ENCODE measurements at regions not wholly inside any gene's neighbourhood (a gene's known extent, or its start where the extent isn't known, plus 50 kb on each side); places are given as distances from the start of the nearest gene placed in this dataset.

DNA sequence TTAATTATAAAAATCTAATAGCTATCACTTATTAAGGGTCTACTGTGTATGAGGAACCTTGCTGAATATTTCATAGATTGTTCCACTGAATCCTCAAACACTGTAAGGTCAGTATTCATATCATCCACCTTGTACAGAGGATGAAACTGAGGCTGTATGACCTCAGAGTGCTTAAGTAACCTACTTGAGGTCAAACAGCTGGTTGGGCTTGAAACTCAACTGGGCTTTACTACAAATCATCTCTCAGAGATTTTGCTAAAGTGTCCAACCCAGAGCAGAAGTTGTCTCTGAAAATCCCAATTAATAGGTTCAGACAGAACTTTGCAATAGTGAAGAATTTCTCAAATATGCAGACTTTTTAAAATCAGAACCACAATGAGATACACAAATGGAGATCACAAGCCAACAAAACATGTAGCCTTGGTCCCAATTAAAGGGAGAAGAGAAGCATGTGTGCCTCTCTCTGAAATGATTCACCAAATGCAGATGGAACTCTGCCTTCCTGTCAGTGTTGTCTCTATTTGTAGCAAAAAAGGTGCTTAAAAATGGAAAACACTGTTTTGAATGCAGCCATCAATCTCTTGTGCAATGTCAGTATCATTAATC, 131.4 kb downstream of the FAM114A2 start:
- ChIA-PET POLR2A (interaction anchor here (0.6 kb wide), 1 partner anchor 244 kb away, joined by 3 read pairs; no protein-coding TSS in a partner anchor), CTCF (interaction anchor here (0.7 to 3.0 kb wide), 4 partner anchors 19 to 345 kb away, joined by 3 to 16 read pairs (median 4); no protein-coding TSS in a partner anchor)
- peak; percentile 61 for DNase-seq (ENCODE audit: low read depth)

DNA sequence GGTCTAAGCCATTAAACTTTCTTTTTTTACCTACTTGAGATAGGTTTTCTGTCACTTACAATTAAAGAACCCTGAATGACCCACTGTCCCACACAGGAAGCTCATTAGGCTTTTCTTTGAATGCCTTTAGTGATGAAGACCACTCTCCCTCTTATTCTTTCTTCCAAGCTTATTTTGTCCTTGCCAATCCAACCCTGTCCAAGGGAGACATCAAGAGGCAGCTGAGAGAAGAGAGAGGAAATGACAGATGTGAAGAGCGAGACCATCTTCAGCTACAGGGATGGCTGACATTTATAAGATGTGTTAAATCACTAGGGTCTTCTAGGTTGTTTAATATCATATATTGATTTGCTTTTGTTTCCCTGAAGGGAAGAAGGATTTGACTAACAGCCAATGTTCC, 133.5 kb downstream of the FAM114A2 start:
- no peak overlapping the region for H3K4me3 ChIP-seq (ENCODE audit: low read depth, low read length)
- no peak for DNase-seq (ENCODE audit: low read depth)
- ChIA-PET CTCF (interaction anchor here (0.7 to 3.8 kb wide), 8 partner anchors 9 to 409 kb away, joined by 3 to 29 read pairs (median 3); no protein-coding TSS in a partner anchor), POLR2A (interaction anchor here (0.6 kb wide), 1 partner anchor 191 kb away, joined by 3 read pairs; no protein-coding TSS in a partner anchor)
- no peaks in the 10 kb centered on the region for H3K36me3 ChIP-seq (ENCODE audit: control insufficient read depth, insufficient read depth, low read length)
- TF ChIP-seq, protein P1, sequence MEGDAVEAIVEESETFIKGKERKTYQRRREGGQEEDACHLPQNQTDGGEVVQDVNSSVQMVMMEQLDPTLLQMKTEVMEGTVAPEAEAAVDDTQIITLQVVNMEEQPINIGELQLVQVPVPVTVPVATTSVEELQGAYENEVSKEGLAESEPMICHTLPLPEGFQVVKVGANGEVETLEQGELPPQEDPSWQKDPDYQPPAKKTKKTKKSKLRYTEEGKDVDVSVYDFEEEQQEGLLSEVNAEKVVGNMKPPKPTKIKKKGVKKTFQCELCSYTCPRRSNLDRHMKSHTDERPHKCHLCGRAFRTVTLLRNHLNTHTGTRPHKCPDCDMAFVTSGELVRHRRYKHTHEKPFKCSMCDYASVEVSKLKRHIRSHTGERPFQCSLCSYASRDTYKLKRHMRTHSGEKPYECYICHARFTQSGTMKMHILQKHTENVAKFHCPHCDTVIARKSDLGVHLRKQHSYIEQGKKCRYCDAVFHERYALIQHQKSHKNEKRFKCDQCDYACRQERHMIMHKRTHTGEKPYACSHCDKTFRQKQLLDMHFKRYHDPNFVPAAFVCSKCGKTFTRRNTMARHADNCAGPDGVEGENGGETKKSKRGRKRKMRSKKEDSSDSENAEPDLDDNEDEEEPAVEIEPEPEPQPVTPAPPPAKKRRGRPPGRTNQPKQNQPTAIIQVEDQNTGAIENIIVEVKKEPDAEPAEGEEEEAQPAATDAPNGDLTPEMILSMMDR (IDR thresholded peaks at IDR 0.05; ENCODE audit: insufficient read depth, low read depth, low read length): no peak
- no peaks in the 10 kb centered on the region for H3K27me3 ChIP-seq (ENCODE audit: control insufficient read depth, insufficient read depth, low read length)

More for the DNA sequence above, 131.4 kb downstream of the FAM114A2 start:
- TF ChIP-seq, protein P1 (IDR thresholded peaks at IDR 0.05; ENCODE audit: insufficient read depth, low read depth, low read length): no peak
- Histone ChIP-seq H3K4me3 (ENCODE audit: low read depth, low read length) (no peak overlapping the region), H3K36me3 (ENCODE audit: control insufficient read depth, insufficient read depth, low read length) (no peaks in the 10 kb centered on the region), H3K27me3 (ENCODE audit: control insufficient read depth, insufficient read depth, low read length) (no peaks in the 10 kb centered on the region)

DNA sequence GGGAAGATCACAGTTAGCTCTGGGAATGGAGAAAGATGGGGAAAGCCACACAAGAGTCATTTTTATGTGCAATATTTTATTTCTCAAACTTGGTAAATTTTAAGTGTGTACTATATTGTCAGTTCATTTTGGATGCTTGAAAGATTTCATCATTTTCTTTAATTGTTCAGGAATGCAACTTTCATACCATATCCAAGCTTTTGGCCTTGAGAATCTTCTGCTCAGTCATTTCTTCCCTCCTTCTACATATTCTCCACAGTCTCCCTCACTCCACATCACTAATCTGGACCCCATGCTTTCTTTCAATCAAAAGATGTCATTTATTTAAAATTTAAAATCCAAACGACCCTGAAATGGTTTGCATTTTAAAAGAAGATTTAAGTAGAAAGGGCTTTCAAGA, 135.4 kb downstream of the FAM114A2 start:
- ChIA-PET POLR2A (interaction anchor here (0.7 to 1.5 kb wide), 2 partner anchors 56 to 352 kb away, joined by 5 to 9 read pairs; no protein-coding TSS in a partner anchor), CTCF (interaction anchor here (0.9 to 3.8 kb wide), 3 partner anchors 56 to 278 kb away, joined by 3 to 29 read pairs (median 5); no protein-coding TSS in a partner anchor)
- peak; percentile 19 for DNase-seq (ENCODE audit: low read depth)
- Histone ChIP-seq H3K4me3 (ENCODE audit: low read depth, low read length) (no peak overlapping the region), H3K27me3 (ENCODE audit: control insufficient read depth, insufficient read depth, low read length) (no peaks in the 10 kb centered on the region), H3K36me3 (ENCODE audit: control insufficient read depth, insufficient read depth, low read length) (no peaks in the 10 kb centered on the region)
- TF ChIP-seq, protein P1 (IDR thresholded peaks at IDR 0.05; ENCODE audit: insufficient read depth, low read depth, low read length): no peak

DNA sequence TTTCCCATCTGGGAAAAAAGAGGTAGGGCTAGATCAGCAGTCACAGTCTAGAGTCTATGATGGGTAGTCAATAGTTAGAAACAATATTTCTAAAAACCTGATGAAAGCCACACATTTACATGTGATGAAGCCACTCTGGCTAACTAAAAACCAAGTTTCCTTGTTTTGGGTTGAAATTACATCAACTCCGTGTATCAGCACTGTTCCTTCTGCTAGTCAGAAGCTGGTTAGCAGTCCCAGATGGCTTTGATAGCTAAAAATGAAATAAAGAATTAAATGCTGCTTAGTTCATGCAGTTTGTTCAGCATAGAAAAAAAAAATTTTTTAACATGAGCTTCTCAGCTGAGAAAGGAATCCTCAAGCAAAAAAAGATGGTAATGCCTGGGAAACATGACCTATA, 136.7 kb downstream of the FAM114A2 start:
- no peaks in the 10 kb centered on the region for H3K27me3 ChIP-seq (ENCODE audit: control insufficient read depth, insufficient read depth, low read length)
- no peak for DNase-seq (ENCODE audit: low read depth)
- ChIA-PET CTCF (interaction anchor here (3.8 kb wide), 1 partner anchor 63 kb away, joined by 29 read pairs; no protein-coding TSS in a partner anchor), POLR2A (interaction anchor here (0.7 kb wide), 1 partner anchor 52 kb away, joined by 5 read pairs; no protein-coding TSS in a partner anchor)
- H3K4me3 ChIP-seq (ENCODE audit: low read depth, low read length): no peak overlapping the region
- TF ChIP-seq, protein P1 (IDR thresholded peaks at IDR 0.05; ENCODE audit: insufficient read depth, low read depth, low read length): no peak
- no peaks in the 10 kb centered on the region for H3K36me3 ChIP-seq (ENCODE audit: control insufficient read depth, insufficient read depth, low read length)

DNA sequence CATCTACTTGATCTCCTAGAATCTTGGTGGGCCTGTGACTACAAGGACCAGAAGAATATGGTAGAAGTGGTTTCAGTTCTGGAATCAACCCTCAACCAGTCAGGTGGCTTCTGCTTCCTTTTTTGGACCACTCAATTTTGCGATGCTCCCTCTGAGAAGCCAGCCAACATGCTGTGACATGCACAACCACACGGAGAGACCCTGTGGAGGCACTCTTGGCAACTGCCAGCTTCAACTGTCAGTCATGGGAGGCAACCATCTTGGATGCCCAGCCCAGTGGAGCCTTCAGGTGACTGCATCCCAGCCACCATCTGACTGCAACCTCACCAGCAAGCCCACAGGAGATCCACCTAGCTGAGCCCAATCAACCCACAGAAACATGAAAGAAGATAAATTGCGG, 137.3 kb downstream of the FAM114A2 start:
- POLR2A ChIA-PET: interaction anchor here (0.7 kb wide), 1 partner anchor 52 kb away, joined by 5 read pairs; no protein-coding TSS in a partner anchor
- Histone ChIP-seq H3K27me3 (ENCODE audit: control insufficient read depth, insufficient read depth, low read length) (no peaks in the 10 kb centered on the region), H3K36me3 (ENCODE audit: control insufficient read depth, insufficient read depth, low read length) (no peaks in the 10 kb centered on the region), H3K4me3 (ENCODE audit: low read depth, low read length) (no peak overlapping the region)
- TF ChIP-seq, protein P1 (IDR thresholded peaks at IDR 0.05; ENCODE audit: insufficient read depth, low read depth, low read length): no peak
- no peak for DNase-seq (ENCODE audit: low read depth)
- CTCF ChIA-PET: interaction anchor here (3.8 kb wide), 1 partner anchor 63 kb away, joined by 29 read pairs; no protein-coding TSS in a partner anchor
